ENCODE measurements at regions not wholly inside any gene's neighbourhood (a gene's known extent, or its start where the extent isn't known, plus 50 kb on each side); places are given as distances from the start of the nearest gene placed in this dataset.
A peak's percentile ranks its signal among the peaks of the same experiment; 100 is the strongest.

GRCh38 chr3:159928666-159929065, 60.0 kb upstream of the IL12A start:
- peaks cover 3% of the 10 kb centered on the region for H3K9me3 ChIP-seq (ENCODE audit: control insufficient read depth, low read length)
- no peak for TF ChIP-seq CTCF (conservative IDR thresholded peaks at IDR 0.05)
- H3K4me3 ChIP-seq (ENCODE audit: low read length), result no peak overlapping the region
- H3K4me1 ChIP-seq (ENCODE audit: control insufficient read depth, insufficient read depth, low read length), result peaks cover 4% of the 10 kb centered on the region
- DNase-seq, result no peak
- 96 to 97% methylated on average over 6 of the region's 6 CpGs for WGBS, 2 experiments (ENCODE audit: insufficient coverage in 1 of 2, insufficient read length in 1 of 2)
- no peak overlapping the region for H3K27ac ChIP-seq (ENCODE audit: low read depth, low read length)
- no peak overlapping the region for H3K9ac ChIP-seq (ENCODE audit: extremely low read depth, low read length, poor library complexity, severe bottlenecking)
- Mint-ChIP-seq H3K27ac (no peak overlapping the region), H3K4me3 (no peak overlapping the region), H3K9me3 (peaks cover 21% of the 10 kb centered on the region), H3K36me3 (ENCODE audit: low read depth) (no peaks in the 10 kb centered on the region), H3K27me3 (ENCODE audit: insufficient read depth) (no peaks in the 10 kb centered on the region), H3K4me1 (peaks cover 2% of the 10 kb centered on the region)
- H3K36me3 ChIP-seq (ENCODE audit: control insufficient read depth, insufficient read depth, low read length), result no peaks in the 10 kb centered on the region
- H3K27me3 ChIP-seq (ENCODE audit: control insufficient read depth, insufficient read depth, low read length, poor library complexity, severe bottlenecking), result no peaks in the 10 kb centered on the region

GRCh38 chr3:159929171-159930141, 59.2 kb upstream of the IL12A start:
- no peaks in the 10 kb centered on the region for H3K36me3 Mint-ChIP-seq (ENCODE audit: low read depth)
- TF ChIP-seq CTCF (conservative IDR thresholded peaks at IDR 0.05), result peak; percentile 57
- no peak overlapping the region for H3K27ac ChIP-seq (ENCODE audit: low read depth, low read length)
- H3K9me3 Mint-ChIP-seq, result peaks cover 29% of the 10 kb centered on the region
- 94 to 100% methylated on average over 4 to 11 of the region's 11 CpGs for WGBS, 2 experiments (ENCODE audit: insufficient coverage in 1 of 2, insufficient read length in 1 of 2)
- H3K27ac Mint-ChIP-seq, result peak overlapping the region; percentile 29
- H3K4me3 Mint-ChIP-seq, result no peak overlapping the region
- no peak overlapping the region for H3K4me3 ChIP-seq (ENCODE audit: low read length)
- H3K4me1 ChIP-seq (ENCODE audit: control insufficient read depth, insufficient read depth, low read length), result peaks cover 4% of the 10 kb centered on the region
- peaks cover 2% of the 10 kb centered on the region for H3K4me1 Mint-ChIP-seq
- H3K36me3 ChIP-seq (ENCODE audit: control insufficient read depth, insufficient read depth, low read length), result no peaks in the 10 kb centered on the region
- H3K27me3 Mint-ChIP-seq (ENCODE audit: insufficient read depth), result no peaks in the 10 kb centered on the region
- H3K9ac ChIP-seq (ENCODE audit: extremely low read depth, low read length, poor library complexity, severe bottlenecking), result no peak overlapping the region
- no peak for DNase-seq
- peaks cover 11% of the 10 kb centered on the region for H3K9me3 ChIP-seq (ENCODE audit: control insufficient read depth, low read length)
- H3K27me3 ChIP-seq (ENCODE audit: control insufficient read depth, insufficient read depth, low read length, poor library complexity, severe bottlenecking), result no peaks in the 10 kb centered on the region

GRCh38 chr3:159934216-159934615, 54.4 kb upstream of the IL12A start:
- no peak for DNase-seq
- no peaks in the 10 kb centered on the region for H3K36me3 ChIP-seq (ENCODE audit: control insufficient read depth, insufficient read depth, low read length)
- H3K27me3 ChIP-seq (ENCODE audit: control insufficient read depth, insufficient read depth, low read length, poor library complexity, severe bottlenecking), result no peaks in the 10 kb centered on the region
- peaks cover 11% of the 10 kb centered on the region for H3K9me3 ChIP-seq (ENCODE audit: control insufficient read depth, low read length)
- no peak overlapping the region for H3K27ac ChIP-seq (ENCODE audit: low read depth, low read length)
- no peaks in the 10 kb centered on the region for H3K4me1 ChIP-seq (ENCODE audit: control insufficient read depth, insufficient read depth, low read length)
- Mint-ChIP-seq H3K36me3 (ENCODE audit: low read depth) (no peaks in the 10 kb centered on the region), H3K4me1 (peaks cover 2% of the 10 kb centered on the region), H3K4me3 (no peak overlapping the region), H3K27me3 (ENCODE audit: insufficient read depth) (peaks cover 2% of the 10 kb centered on the region), H3K27ac (no peak overlapping the region), H3K9me3 (peaks cover 39% of the 10 kb centered on the region)
- H3K9ac ChIP-seq (ENCODE audit: extremely low read depth, low read length, poor library complexity, severe bottlenecking), result no peak overlapping the region
- H3K4me3 ChIP-seq (ENCODE audit: low read length), result peak overlapping the region; percentile 29
- no peak for TF ChIP-seq CTCF (conservative IDR thresholded peaks at IDR 0.05)

Data from endodermal cell (in vitro differentiated cells).